DND-41 (cell line): ENCODE measurements at regions not wholly inside any gene's neighbourhood (a gene's known extent, or its start where the extent isn't known, plus 50 kb on each side); places are given as distances from the start of the nearest gene placed in this dataset.

ENCODE experiments used
- ATAC-seq: fragments of 200-7000 bp; cut with Tn5 transposase; 3 replicates; pipeline ENCODE4 v1.9.1; 2021; ENCODE audit warnings: low read depth; ENCODE audit not compliant: insufficient read depth
- DNase-seq: peaks from one replicate; pipeline ENCODE4 v3.0.0-alpha.2; 2020
- H2AFZ ChIP-seq: 2 replicates; pipeline ENCODE4 v1.6.0; 2012; ENCODE audit warnings: low read depth, low read length
- H3K27ac ChIP-seq: 2 replicates; pipeline ENCODE4 v1.5.1; 2012; ENCODE audit warnings: low read length, inconsistent platforms
- H3K27me3 ChIP-seq: fragments of 200-600 bp; sonication (generic); 2 replicates; pipeline ENCODE4 v1.6.0; 2012; ENCODE audit warnings: low read length, mild to moderate bottlenecking, inconsistent platforms; ENCODE audit not compliant: insufficient read depth, poor library complexity
- H3K36me3 ChIP-seq: 2 replicates; pipeline ENCODE4 v1.5.1; 2012; ENCODE audit warnings: low read length, inconsistent platforms; ENCODE audit not compliant: insufficient read depth
- H3K4me1 ChIP-seq: 2 replicates; pipeline ENCODE4 v1.5.1; 2012; ENCODE audit warnings: mild to moderate bottlenecking, low read length; ENCODE audit not compliant: insufficient read depth
- H3K4me2 ChIP-seq: 2 replicates; pipeline ENCODE4 v1.6.0; 2012; ENCODE audit warnings: mild to moderate bottlenecking, moderate library complexity, low read length, inconsistent platforms; ENCODE audit not compliant: insufficient read depth
- H3K4me3 ChIP-seq, 2 experiments: fragments of 200-600 bp in 1 of 2; shearing (Covaris generic) in 1 of 2; 2 replicates each; pipeline ENCODE4 v1.5.1; 2012 to 2016; ENCODE audit warnings: inconsistent platforms in 2 of 2, low read length in 2 of 2, mild to moderate bottlenecking in 2 of 2, low read depth in 1 of 2, moderate library complexity in 1 of 2
- H3K79me2 ChIP-seq: 2 replicates; pipeline ENCODE4 v1.6.0; 2012; ENCODE audit warnings: low read length, inconsistent platforms; ENCODE audit not compliant: insufficient read depth
- H3K9ac ChIP-seq: 2 replicates; pipeline ENCODE4 v1.6.0; 2012; ENCODE audit warnings: low read depth, mild to moderate bottlenecking, inconsistent platforms, low read length, moderate library complexity
- H3K9me3 ChIP-seq: 2 replicates; pipeline ENCODE4 v1.5.1; 2012; ENCODE audit warnings: low read length, moderate library complexity, mild to moderate bottlenecking, inconsistent platforms; ENCODE audit not compliant: insufficient read depth, severe bottlenecking
- H4K20me1 ChIP-seq: 2 replicates; pipeline ENCODE4 v1.6.0; 2012; ENCODE audit warnings: low read length; ENCODE audit not compliant: insufficient read depth
- CTCF ChIP-seq: IDR thresholded peaks from 2 replicates; pipeline ENCODE4 v1.5.1; 2012; ENCODE audit warnings: borderline replicate concordance, low read length, moderate library complexity, mild to moderate bottlenecking; ENCODE audit not compliant: poor library complexity, severe bottlenecking; ENCODE audit errors: extremely low read depth
- EZH2 ChIP-seq: IDR thresholded peaks from 3 replicates; pipeline ENCODE4 v1.6.1; 2012; ENCODE audit warnings: borderline replicate concordance, low read depth, mild to moderate bottlenecking, moderate library complexity, low read length, inconsistent platforms; ENCODE audit not compliant: severe bottlenecking

- H3K4me2 ChIP-seq, result no peak overlapping the region
- TF ChIP-seq CTCF, result no peak
- no peak for TF ChIP-seq EZH2
- no peaks in the 10 kb centered on the region for H4K20me1 ChIP-seq
- H3K36me3 ChIP-seq, result no peaks in the 10 kb centered on the region
- no peak overlapping the region for H2AFZ ChIP-seq
- peaks cover 4% of the 10 kb centered on the region for H3K27me3 ChIP-seq
- no peak for DNase-seq
- no peaks in the 10 kb centered on the region for H3K9me3 ChIP-seq
- peaks cover 7% of the 10 kb centered on the region; the same call in 1 of the 2 replicates for H3K4me1 ChIP-seq
- H3K79me2 ChIP-seq, result no peaks in the 10 kb centered on the region
- no peak for ATAC-seq
- no peak overlapping the region for H3K4me3 ChIP-seq
- H3K9ac ChIP-seq, result no peak overlapping the region
- H3K27ac ChIP-seq, result no peak overlapping the region
Observed at GRCh38 chr1:232296461-232296860, 333.5 kb downstream of the SIPA1L2 start.

GRCh38 chr1:232293361-232293760, 336.6 kb downstream of the SIPA1L2 start:
- H3K36me3 ChIP-seq, result no peaks in the 10 kb centered on the region
- H3K9ac ChIP-seq, result no peak overlapping the region
- H3K4me1 ChIP-seq, result peaks cover 7% of the 10 kb centered on the region; the same call in 1 of the 2 replicates
- H3K27ac ChIP-seq, result no peak overlapping the region
- H3K79me2 ChIP-seq, result no peaks in the 10 kb centered on the region
- no peak overlapping the region for H3K4me3 ChIP-seq
- no peaks in the 10 kb centered on the region for H4K20me1 ChIP-seq
- no peaks in the 10 kb centered on the region for H3K27me3 ChIP-seq
- no peak for ATAC-seq
- no peak for TF ChIP-seq EZH2
- no peak for DNase-seq
- no peaks in the 10 kb centered on the region for H3K9me3 ChIP-seq
- H3K4me2 ChIP-seq, result no peak overlapping the region
- no peak overlapping the region for H2AFZ ChIP-seq

- Histone ChIP-seq H3K27ac (no peak overlapping the region), H2AFZ (no peak overlapping the region), H3K9ac (no peak overlapping the region), H3K4me3 (no peak overlapping the region), H3K4me2 (no peak overlapping the region), H4K20me1 (no peaks in the 10 kb centered on the region), H3K4me1 (peaks cover 7% of the 10 kb centered on the region; the same call in 1 of the 2 replicates), H3K79me2 (no peaks in the 10 kb centered on the region), H3K27me3 (no peaks in the 10 kb centered on the region), H3K36me3 (no peaks in the 10 kb centered on the region), H3K9me3 (no peaks in the 10 kb centered on the region)
- DNase-seq, result no peak
- ATAC-seq, result 0 out of 3 replicates have a peak, but pooled peaks have one; percentile 7
- no peak for TF ChIP-seq CTCF
- no peak for TF ChIP-seq EZH2
Observed at GRCh38 chr1:232292818-232293217, 337.1 kb downstream of the SIPA1L2 start.

GRCh38 chr1:232292239-232292638, 337.7 kb downstream of the SIPA1L2 start:
- Histone ChIP-seq H3K9me3 (no peaks in the 10 kb centered on the region), H4K20me1 (no peaks in the 10 kb centered on the region), H3K36me3 (no peaks in the 10 kb centered on the region), H3K4me1 (peaks cover 7% of the 10 kb centered on the region; the same call in 1 of the 2 replicates), H3K4me3 (no peak overlapping the region), H3K27me3 (no peaks in the 10 kb centered on the region), H3K27ac (no peak overlapping the region), H2AFZ (no peak overlapping the region), H3K79me2 (no peaks in the 10 kb centered on the region), H3K4me2 (no peak overlapping the region), H3K9ac (no peak overlapping the region)
- DNase-seq (no peak), ATAC-seq (peak; percentile 22; the same call in 1 of the 3 replicates)
- TF ChIP-seq CTCF (no peak), EZH2 (no peak)
